H9 (cell line): ENCODE measurements at regions not wholly inside any gene's neighbourhood (a gene's known extent, or its start where the extent isn't known, plus 50 kb on each side); places are given as distances from the start of the nearest gene placed in this dataset.

ENCODE experiments used
- DNase-seq: peaks from one replicate; pipeline ENCODE4 v3.0.0-alpha.2; 2017
- H2AFZ ChIP-seq: one replicate; pipeline ENCODE4 v1.6.1; 2013; ENCODE audit warnings: mild to moderate bottlenecking, low read length, control low read depth, moderate library complexity
- H2AK5ac ChIP-seq: 2 replicates; pipeline ENCODE4 v1.6.1; 2013; ENCODE audit warnings: low read length, control low read depth, mixed read lengths; ENCODE audit not compliant: insufficient read length
- H2BK120ac ChIP-seq: one replicate; pipeline ENCODE4 v1.6.1; 2013; ENCODE audit warnings: low read depth, mild to moderate bottlenecking, low read length, control low read depth, inconsistent platforms; ENCODE audit not compliant: poor library complexity, severe bottlenecking
- H2BK12ac ChIP-seq: 2 replicates; pipeline ENCODE4 v1.6.1; 2013; ENCODE audit warnings: low read length, control low read depth, mixed read lengths, low read depth; ENCODE audit not compliant: insufficient read length
- H2BK15ac ChIP-seq: 2 replicates; pipeline ENCODE4 v1.6.1; 2013; ENCODE audit warnings: low read depth, low read length, control low read depth
- H2BK20ac ChIP-seq: one replicate; pipeline ENCODE4 v1.6.1; 2013; ENCODE audit warnings: low read depth, mild to moderate bottlenecking, low read length, control low read depth, inconsistent platforms; ENCODE audit not compliant: poor library complexity, severe bottlenecking
- H2BK5ac ChIP-seq: 2 replicates; pipeline ENCODE4 v1.6.1; 2013; ENCODE audit warnings: low read length, control low read depth, mixed read lengths; ENCODE audit not compliant: insufficient read length
- H3K14ac ChIP-seq: 2 replicates; pipeline ENCODE4 v1.6.1; 2013; ENCODE audit warnings: low read length, control low read depth; ENCODE audit not compliant: insufficient read depth
- H3K18ac ChIP-seq: 2 replicates; pipeline ENCODE4 v1.6.1; 2013; ENCODE audit warnings: low read depth, mild to moderate bottlenecking, mixed read lengths, low read length, control low read depth; ENCODE audit not compliant: insufficient read length
- H3K23ac ChIP-seq: 2 replicates; pipeline ENCODE4 v1.6.1; 2013; ENCODE audit warnings: low read length, control low read depth, mixed read lengths, low read depth; ENCODE audit not compliant: insufficient read length
- H3K23me2 ChIP-seq: 2 replicates; pipeline ENCODE4 v1.6.1; 2013; ENCODE audit warnings: low read depth, mild to moderate bottlenecking, mixed read lengths, low read length, control low read depth; ENCODE audit not compliant: insufficient read length, poor library complexity, severe bottlenecking
- H3K27ac ChIP-seq: 2 replicates; pipeline ENCODE4 v1.5.1; 2013; ENCODE audit warnings: low read length, control low read depth, mixed read lengths, low read depth; ENCODE audit not compliant: insufficient read length
- H3K27me3 ChIP-seq: 2 replicates; pipeline ENCODE4 v1.6.1; 2013; ENCODE audit warnings: low read length, control low read depth, inconsistent platforms; ENCODE audit not compliant: insufficient read depth
- H3K4ac ChIP-seq: 2 replicates; pipeline ENCODE4 v1.6.1; 2013; ENCODE audit warnings: low read depth, mild to moderate bottlenecking, control low read depth, inconsistent platforms, low read length, moderate library complexity
- H3K4me1 ChIP-seq: 2 replicates; pipeline ENCODE4 v1.6.1; 2013; ENCODE audit warnings: low read length, control low read depth, inconsistent platforms; ENCODE audit not compliant: insufficient read depth
- H3K4me2 ChIP-seq: 2 replicates; pipeline ENCODE4 v1.6.1; 2013; ENCODE audit warnings: low read length, control low read depth, mixed read lengths; ENCODE audit not compliant: insufficient read length, insufficient read depth
- H3K56ac ChIP-seq: 2 replicates; pipeline ENCODE4 v1.6.1; 2013; ENCODE audit warnings: low read depth, mild to moderate bottlenecking, mixed read lengths, low read length, control low read depth; ENCODE audit not compliant: insufficient read length
- H3K79me1 ChIP-seq: 2 replicates; pipeline ENCODE4 v1.6.1; 2013; ENCODE audit warnings: low read depth, mild to moderate bottlenecking, moderate library complexity, low read length, control low read depth, inconsistent platforms; ENCODE audit not compliant: insufficient read depth, poor library complexity, severe bottlenecking
- H3K79me2 ChIP-seq: 2 replicates; pipeline ENCODE4 v1.6.1; 2013; ENCODE audit warnings: low read length, control low read depth, inconsistent platforms; ENCODE audit not compliant: insufficient read depth
- H3K9ac ChIP-seq: 2 replicates; pipeline ENCODE4 v1.6.1; 2013; ENCODE audit warnings: low read length, control low read depth, mixed read lengths; ENCODE audit not compliant: insufficient read length; ENCODE audit errors: extremely low read depth
- H3K9me3 ChIP-seq: one replicate; pipeline ENCODE4 v1.6.1; 2013; ENCODE audit warnings: low read depth, low read length, inconsistent platforms; ENCODE audit not compliant: control insufficient read depth
- H3T11ph ChIP-seq: one replicate; pipeline ENCODE4 v1.6.1; 2013; ENCODE audit warnings: mild to moderate bottlenecking, low read length, control low read depth, inconsistent platforms
- H4K20me1 ChIP-seq: one replicate; pipeline ENCODE4 v1.6.1; 2013; ENCODE audit not compliant: control insufficient read depth, insufficient read length, insufficient read depth
- H4K5ac ChIP-seq: 2 replicates; pipeline ENCODE4 v1.6.1; 2013; ENCODE audit warnings: low read depth, mild to moderate bottlenecking, mixed read lengths, low read length, control low read depth; ENCODE audit not compliant: insufficient read length
- H4K8ac ChIP-seq: replicated peaks from 2 replicates; pipeline ENCODE4 v1.6.1; 2013; ENCODE audit warnings: low read length, control low read depth, mixed read lengths, low read depth; ENCODE audit not compliant: insufficient read length
- H4K91ac ChIP-seq: 2 replicates; pipeline ENCODE4 v1.6.1; 2013; ENCODE audit warnings: low read depth, mild to moderate bottlenecking, moderate library complexity, mixed read lengths, low read length, control low read depth; ENCODE audit not compliant: insufficient read length
- H3K27ac Mint-ChIP-seq, 3 experiments: 2 replicates in 2 of 3; 3 replicates in 1 of 3; pipeline ENCODE4 v1.8.0; 2020 to 2021; ENCODE audit warnings: mixed read lengths in 3 of 3, mild to moderate bottlenecking in 1 of 3, moderate library complexity in 1 of 3
- H3K27me3 Mint-ChIP-seq: 2 replicates; pipeline ENCODE4 v1.8.0; 2021; ENCODE audit warnings: low read depth, mild to moderate bottlenecking, moderate library complexity, mixed read lengths
- H3K36me3 Mint-ChIP-seq, 3 experiments: 2 replicates in 2 of 3; 3 replicates in 1 of 3; pipeline ENCODE4 v1.8.0; 2020 to 2021; ENCODE audit warnings: low read depth in 3 of 3, mixed read lengths in 3 of 3; ENCODE audit not compliant: insufficient read depth in 1 of 3
- H3K4me1 Mint-ChIP-seq, 2 experiments: 2 replicates each; pipeline ENCODE4 v1.8.0; 2020; ENCODE audit warnings: mixed read lengths in 2 of 2
- H3K4me3 Mint-ChIP-seq, 2 experiments: 2 replicates in 1 of 2; 3 replicates in 1 of 2; pipeline ENCODE4 v1.8.0; 2020 to 2021; ENCODE audit warnings: mild to moderate bottlenecking in 2 of 2, mixed read lengths in 2 of 2, moderate library complexity in 1 of 2
- H3K9me3 Mint-ChIP-seq, 2 experiments: 2 replicates in 1 of 2; 3 replicates in 1 of 2; pipeline ENCODE4 v1.8.0; 2020; ENCODE audit warnings: mild to moderate bottlenecking in 2 of 2, mixed read lengths in 2 of 2, moderate library complexity in 1 of 2
- CTCF ChIP-seq: fragments of 200-600 bp; sonication (generic); conservative IDR thresholded peaks from 3 replicates; pipeline ENCODE4 v1.8.0; 2021; ENCODE audit warnings: antibody characterized with exemption, mild to moderate bottlenecking
- WGBS: extraction: QIAGEN DNeasy Blood & Tissue Kit; methylation state at CpG from one replicate; pipeline ENCODE4 v1.1.7; 2013; ENCODE audit warnings: missing lambda C conversion rate, low lambda C conversion rate, mixed read lengths; ENCODE audit not compliant: insufficient read length; ENCODE audit errors: extremely low coverage; 5-methylcytosine and 5-hydroxymethylcytosine counted together

GRCh38 chr6:104629826-104630225 lies 229.9 kb downstream of the HACE1 start:
- H3K4me1 Mint-ChIP-seq: peaks cover 17 to 18% of the 10 kb centered on the region in 2 experiments
- H2BK120ac ChIP-seq: no peak overlapping the region
- H3K4ac ChIP-seq: no peak overlapping the region
- H3K4me1 ChIP-seq: peaks cover 3% of the 10 kb centered on the region; the same call in 1 of the 2 replicates
- no peak overlapping the region for H2BK5ac ChIP-seq
- H3K14ac ChIP-seq: no peak overlapping the region
- H4K5ac ChIP-seq: no peak overlapping the region
- no peak for DNase-seq
- H3K4me3 Mint-ChIP-seq: no peak overlapping the region
- H3K9me3 ChIP-seq: no peaks in the 10 kb centered on the region
- H2BK12ac ChIP-seq: no peak overlapping the region
- no peak overlapping the region for H3T11ph ChIP-seq
- no peak overlapping the region for H3K9ac ChIP-seq
- H3K79me1 ChIP-seq: no peaks in the 10 kb centered on the region
- no peak overlapping the region for H3K18ac ChIP-seq
- peaks cover 0 to 2% (median 0%) of the 10 kb centered on the region in 3 experiments; a peak in 1 of 7 replicates for H3K36me3 Mint-ChIP-seq
- H3K27me3 ChIP-seq: no peaks in the 10 kb centered on the region
- no peak overlapping the region for H2BK20ac ChIP-seq
- no peaks in the 10 kb centered on the region for H3K23me2 ChIP-seq
- no peaks in the 10 kb centered on the region for H3K9me3 Mint-ChIP-seq
- H4K91ac ChIP-seq: no peak overlapping the region
- no peak overlapping the region for H3K56ac ChIP-seq
- no peak overlapping the region for H2BK15ac ChIP-seq
- no CpG with 5 or more reads among the region's 4 CpGs for WGBS
- no peak overlapping the region for H2AFZ ChIP-seq
- H3K27ac Mint-ChIP-seq: peak overlapping the region in 1 of 3 experiments; percentile 32; a peak in 1 of 7 replicates
- no peaks in the 10 kb centered on the region for H4K20me1 ChIP-seq
- H3K27ac ChIP-seq: no peak overlapping the region
- no peak overlapping the region for H3K23ac ChIP-seq
- H2AK5ac ChIP-seq: no peak overlapping the region
- no peaks in the 10 kb centered on the region for H3K27me3 Mint-ChIP-seq
- H3K79me2 ChIP-seq: no peaks in the 10 kb centered on the region
- TF ChIP-seq CTCF: no peak
- no peak overlapping the region for H3K4me2 ChIP-seq
- H4K8ac ChIP-seq: no peak overlapping the region
